GM12878 (cell line): ENCODE measurements at regions not wholly inside any gene's neighbourhood (a gene's known extent, or its start where the extent isn't known, plus 50 kb on each side); places are given as distances from the start of the nearest gene placed in this dataset.

ENCODE experiments used
- CBX5 ChIP-seq: sonication (generic); IDR thresholded peaks from 2 replicates; pipeline ENCODE4 v1.6.1; 2016; ENCODE audit warnings: low read depth, moderate library complexity, mild to moderate bottlenecking, inconsistent platforms
- CHD4 ChIP-seq: fragments of 200-600 bp; sonication (generic); IDR thresholded peaks from 2 replicates; pipeline ENCODE4 v1.6.1; 2016; ENCODE audit warnings: mild to moderate bottlenecking
- CREM ChIP-seq: IDR thresholded peaks from 2 replicates; pipeline ENCODE4 v1.6.1; 2014; ENCODE audit warnings: antibody characterized with exemption, low read depth
- CTCF ChIP-seq, 3 experiments: IDR thresholded peaks in 2 of 3; conservative IDR thresholded peaks in 1 of 3; 2 replicates each; pipeline ENCODE4 v1.5.1; 2011; ENCODE audit warnings: low read depth in 3 of 3, low read length in 3 of 3, mild to moderate bottlenecking in 3 of 3, control low read depth in 2 of 3, moderate library complexity in 2 of 3, inconsistent platforms in 1 of 3, mixed read lengths in 1 of 3; ENCODE audit not compliant: control insufficient read depth in 2 of 3, insufficient read depth in 1 of 3; ENCODE audit errors: extremely low read depth in 1 of 3
- FOXM1 ChIP-seq: IDR thresholded peaks from 2 replicates; pipeline ENCODE4 v1.6.1; 2012; ENCODE audit warnings: low read depth, mild to moderate bottlenecking, inconsistent platforms, low read length, moderate library complexity
- MEF2B ChIP-seq: fragments of 450-650 bp; IDR thresholded peaks from 2 replicates; pipeline ENCODE4 v1.6.1; 2018; ENCODE audit warnings: mild to moderate bottlenecking, moderate library complexity; ENCODE audit not compliant: partially characterized antibody, poor library complexity, severe bottlenecking
- MTA3 ChIP-seq: IDR thresholded peaks from 2 replicates; pipeline ENCODE4 v1.6.1; 2012; ENCODE audit warnings: low read length, inconsistent platforms, borderline replicate concordance
- NR2F1 ChIP-seq: fragments of 450-650 bp; conservative IDR thresholded peaks from 2 replicates; pipeline ENCODE4 v1.6.1; 2017; ENCODE audit warnings: mild to moderate bottlenecking
- PML ChIP-seq: IDR thresholded peaks from 2 replicates; pipeline ENCODE4 v1.6.1; 2012; ENCODE audit warnings: low read length, inconsistent platforms
- POLR2AphosphoS5 ChIP-seq: IDR thresholded peaks from 2 replicates; pipeline ENCODE4 v1.6.1; 2011; ENCODE audit warnings: mild to moderate bottlenecking, low read length, inconsistent platforms
- SIX5 ChIP-seq: IDR thresholded peaks from 2 replicates; pipeline ENCODE4 v1.6.1; 2011; ENCODE audit warnings: mild to moderate bottlenecking, low read depth, low read length, moderate library complexity; ENCODE audit not compliant: severe bottlenecking
- TBL1XR1 ChIP-seq: IDR thresholded peaks from 2 replicates; pipeline ENCODE4 v1.6.1; 2012; ENCODE audit warnings: low read depth, low read length, improper control_type of control experiment
- TCF3 ChIP-seq: IDR thresholded peaks from 2 replicates; pipeline ENCODE4 v1.6.1; 2012; ENCODE audit warnings: low read depth, mild to moderate bottlenecking, low read length, borderline replicate concordance; ENCODE audit not compliant: insufficient read depth
- ZBTB33 ChIP-seq: fragments of 450-650 bp; IDR thresholded peaks from 2 replicates; pipeline ENCODE4 v1.6.1; 2017; ENCODE audit warnings: mild to moderate bottlenecking
- ZBTB40 ChIP-seq: fragments of 450-650 bp; IDR thresholded peaks from 2 replicates; pipeline ENCODE4 v1.6.1; 2016; ENCODE audit warnings: mild to moderate bottlenecking, moderate library complexity, borderline replicate concordance
- TF ChIP-seq, protein P1 (sequence below): IDR thresholded peaks from 2 replicates; pipeline ENCODE4 v1.6.1; 2011; ENCODE audit warnings: borderline replicate concordance, low read depth, mild to moderate bottlenecking, moderate library complexity, mixed read lengths, low read length; ENCODE audit not compliant: insufficient read depth; ENCODE audit errors: extremely low read length
- TF ChIP-seq, protein P2 (sequence below): IDR thresholded peaks from 2 replicates; pipeline ENCODE4 v1.6.1; 2011; ENCODE audit warnings: low read depth, low read length, improper control_type of control experiment, borderline replicate concordance

- TF ChIP-seq CTCF (IDR thresholded peaks at IDR 0.05 in 2 of 3, conservative IDR thresholded peaks at IDR 0.05 in 1 of 3; ENCODE audit: control insufficient read depth in 2 of 3, extremely low read depth in 1 of 3, insufficient read depth in 1 of 3, low read depth in 3 of 3, low read length in 3 of 3) (no peak), CBX5 (0 out of 2 replicates have a peak, but pooled peaks have one; percentile 29), CHD4 (no peak), TCF3 (no peak), MTA3 (peak; percentile 78; the same call in 1 of the 2 replicates), FOXM1 (peak; percentile 78), ZBTB33 (no peak), TBL1XR1 (no peak), MEF2B (peak; percentile 27), NR2F1 (no peak), ZBTB40 (no peak), SIX5 (no peak), CREM (peak; percentile 74), POLR2AphosphoS5 (no peak), PML (0 out of 2 replicates have a peak, but pooled peaks have one; percentile 54)
- TF ChIP-seq, protein P1, sequence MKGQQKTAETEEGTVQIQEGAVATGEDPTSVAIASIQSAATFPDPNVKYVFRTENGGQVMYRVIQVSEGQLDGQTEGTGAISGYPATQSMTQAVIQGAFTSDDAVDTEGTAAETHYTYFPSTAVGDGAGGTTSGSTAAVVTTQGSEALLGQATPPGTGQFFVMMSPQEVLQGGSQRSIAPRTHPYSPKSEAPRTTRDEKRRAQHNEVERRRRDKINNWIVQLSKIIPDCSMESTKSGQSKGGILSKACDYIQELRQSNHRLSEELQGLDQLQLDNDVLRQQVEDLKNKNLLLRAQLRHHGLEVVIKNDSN, result no peak
- TF ChIP-seq, protein P2, sequence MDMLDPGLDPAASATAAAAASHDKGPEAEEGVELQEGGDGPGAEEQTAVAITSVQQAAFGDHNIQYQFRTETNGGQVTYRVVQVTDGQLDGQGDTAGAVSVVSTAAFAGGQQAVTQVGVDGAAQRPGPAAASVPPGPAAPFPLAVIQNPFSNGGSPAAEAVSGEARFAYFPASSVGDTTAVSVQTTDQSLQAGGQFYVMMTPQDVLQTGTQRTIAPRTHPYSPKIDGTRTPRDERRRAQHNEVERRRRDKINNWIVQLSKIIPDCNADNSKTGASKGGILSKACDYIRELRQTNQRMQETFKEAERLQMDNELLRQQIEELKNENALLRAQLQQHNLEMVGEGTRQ, result no peak
Observed at GRCh38 chr3:70383360-70383831, 71.0 kb upstream of the MDFIC2 start (continued).
